Occipital lobe (tissue), 1 donor: ENCODE measurements at regions not wholly inside any gene's neighbourhood (a gene's known extent, or its start where the extent isn't known, plus 50 kb on each side); places are given as distances from the start of the nearest gene placed in this dataset.
"Not testable (repeated sequence)": the region's sequence is repeated elsewhere in the genome, so short reads cannot be mapped to it uniquely, and the experiment has no call there.

Experiments
- DNase-seq: peaks from one replicate; lab custom pipeline; 2025; lab: John Stamatoyannopoulos, UW

DNA sequence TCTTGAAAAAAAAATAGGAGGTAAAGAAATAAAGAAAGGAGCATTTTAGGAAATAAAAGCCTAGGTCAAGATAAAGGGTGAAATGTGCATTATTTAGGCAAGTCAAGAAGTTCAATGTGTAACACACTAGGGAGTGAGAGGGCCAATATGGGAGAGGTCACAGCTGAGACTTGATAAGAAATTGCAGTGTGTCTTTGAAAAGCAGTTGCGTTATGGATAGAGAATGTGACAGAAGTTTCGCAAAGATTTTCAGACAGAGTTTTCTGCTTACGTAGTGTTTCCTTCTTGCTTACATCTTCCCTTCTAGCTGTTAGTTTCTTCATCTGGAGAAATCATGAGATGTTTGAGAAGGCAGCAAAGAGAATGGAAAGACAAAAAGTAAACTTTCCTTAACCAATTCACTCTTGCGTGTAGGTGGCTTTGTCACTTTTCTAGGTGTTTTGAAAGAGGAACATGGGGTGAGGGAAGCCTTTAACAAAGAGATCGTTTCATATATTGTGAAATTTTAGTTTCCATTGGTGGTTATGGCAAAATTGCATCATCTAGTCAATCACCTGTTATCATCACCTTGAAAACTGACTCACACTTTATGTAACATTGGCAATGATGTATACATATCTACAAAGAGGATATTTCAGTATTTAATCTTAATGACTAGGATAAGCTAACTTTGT, 975.5 kb downstream of the OLFM4 start:
- no peak for DNase-seq

GRCh38 chr13:54016542-54016941, 987.9 kb downstream of the OLFM4 start:
- no peak for DNase-seq

DNA sequence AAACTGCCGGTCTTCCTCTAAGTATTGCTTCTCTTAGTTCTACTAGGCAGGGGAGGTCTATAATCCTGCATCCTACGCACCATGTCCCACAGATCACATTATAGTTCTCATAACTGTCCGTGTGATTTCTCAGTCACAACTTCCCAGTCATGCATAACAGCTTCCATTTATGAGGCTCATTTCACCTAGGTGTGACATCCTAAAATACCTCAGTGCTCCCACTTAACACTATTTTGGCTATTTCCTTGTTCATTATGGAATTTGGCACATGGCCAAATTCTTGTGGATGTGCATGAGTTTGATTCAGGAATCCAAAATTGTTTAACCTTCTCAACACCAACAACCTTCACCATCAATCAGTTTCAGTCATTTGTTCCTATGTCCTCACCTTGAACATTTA, 989.9 kb downstream of the OLFM4 start:
- no peak for DNase-seq

DNA sequence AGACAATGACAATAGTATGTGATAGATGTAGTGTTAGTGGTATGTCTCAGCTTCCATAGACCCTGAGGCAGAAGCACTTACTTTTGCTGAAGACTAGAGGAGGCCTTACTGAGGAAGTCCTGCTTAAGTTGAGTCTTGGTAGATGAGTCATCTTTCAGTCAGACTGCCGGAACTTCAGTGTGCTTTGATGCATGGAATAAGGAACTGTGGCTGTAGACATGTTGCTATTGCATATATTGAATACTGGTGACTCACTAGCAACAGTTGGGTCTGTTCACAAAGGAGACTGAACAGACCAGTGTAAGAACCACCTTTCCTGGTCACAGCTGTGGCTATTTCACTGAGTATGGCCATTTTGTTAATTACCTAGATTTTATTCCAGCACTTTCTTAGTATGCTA, 1000.6 kb downstream of the OLFM4 start:
- DNase-seq, result no peak

DNA sequence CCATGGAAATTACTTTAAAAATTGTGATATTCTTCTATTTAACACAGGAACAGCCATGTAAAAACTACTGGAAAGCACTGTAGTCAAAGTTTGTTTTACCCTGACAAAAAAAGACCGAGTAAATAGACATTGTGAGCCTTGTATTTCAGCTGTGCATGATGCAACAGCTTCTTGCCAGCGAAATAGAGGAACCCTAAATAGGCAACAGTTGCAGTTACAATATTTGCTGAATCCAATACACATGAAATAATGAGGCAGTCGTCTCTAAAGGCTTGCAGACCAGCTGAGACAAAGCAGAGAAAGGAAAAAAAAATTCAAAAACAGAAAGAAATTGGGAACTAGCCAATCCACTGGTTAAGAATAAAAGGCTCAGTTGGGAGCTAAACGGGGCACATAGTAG, 1001.1 kb downstream of the OLFM4 start:
- no peak for DNase-seq

DNA sequence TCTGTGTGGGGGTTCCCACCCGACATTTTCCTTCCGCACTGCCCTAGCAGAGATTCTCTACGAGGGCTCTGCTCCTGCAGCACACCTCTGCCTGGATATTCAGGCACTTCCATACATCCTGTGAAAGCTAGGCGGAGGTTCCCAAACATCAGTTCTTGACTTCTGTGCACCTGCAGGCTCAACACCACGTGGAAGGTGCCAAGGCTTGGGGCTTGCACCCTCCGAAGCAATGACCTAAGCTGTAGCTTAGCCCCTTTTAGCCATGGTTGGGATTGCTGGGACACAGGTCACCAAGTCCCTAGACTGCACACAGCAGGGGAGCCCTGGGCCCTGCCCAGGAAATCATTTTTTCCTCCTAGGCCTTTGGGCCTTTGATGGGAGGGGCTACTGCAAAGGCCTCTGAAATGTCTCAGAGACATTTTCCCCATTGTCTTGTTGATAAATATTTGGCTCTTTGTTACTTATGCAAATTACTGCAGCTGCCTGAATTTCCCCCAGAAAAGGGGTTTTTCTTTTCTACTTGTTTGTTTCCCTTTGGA, 1004.8 kb downstream of the OLFM4 start:
- no peak for DNase-seq

GRCh38 chr13:54034047-54034446, 1005.4 kb downstream of the OLFM4 start:
- DNase-seq, result no peak

GRCh38 chr13:54057416-54057815, 1028.8 kb downstream of the OLFM4 start:
- DNase-seq, result not testable (repeated sequence)

DNA sequence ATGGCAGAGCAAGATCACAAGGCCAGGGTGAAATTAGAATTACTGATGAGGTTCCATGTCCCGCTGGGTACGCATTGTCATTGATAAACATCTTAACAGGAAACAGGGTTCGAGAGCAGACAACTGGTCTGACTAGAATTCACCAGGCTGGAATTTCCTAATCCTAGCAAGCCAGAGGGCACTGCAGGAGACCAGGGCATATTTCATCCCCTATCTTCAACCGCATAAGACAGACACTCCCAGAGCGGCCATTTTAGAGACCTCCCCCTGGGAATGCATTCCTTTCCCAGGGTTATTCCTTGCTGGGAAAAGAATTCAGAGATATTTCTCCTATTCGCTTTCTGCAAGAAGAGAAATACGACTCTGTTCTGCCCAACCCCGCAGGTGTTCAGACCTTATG, 1041.3 kb downstream of the OLFM4 start:
- DNase-seq, result not testable (repeated sequence)

GRCh38 chr13:54077569-54077968, 1049.0 kb downstream of the OLFM4 start:
- no peak for DNase-seq

DNA sequence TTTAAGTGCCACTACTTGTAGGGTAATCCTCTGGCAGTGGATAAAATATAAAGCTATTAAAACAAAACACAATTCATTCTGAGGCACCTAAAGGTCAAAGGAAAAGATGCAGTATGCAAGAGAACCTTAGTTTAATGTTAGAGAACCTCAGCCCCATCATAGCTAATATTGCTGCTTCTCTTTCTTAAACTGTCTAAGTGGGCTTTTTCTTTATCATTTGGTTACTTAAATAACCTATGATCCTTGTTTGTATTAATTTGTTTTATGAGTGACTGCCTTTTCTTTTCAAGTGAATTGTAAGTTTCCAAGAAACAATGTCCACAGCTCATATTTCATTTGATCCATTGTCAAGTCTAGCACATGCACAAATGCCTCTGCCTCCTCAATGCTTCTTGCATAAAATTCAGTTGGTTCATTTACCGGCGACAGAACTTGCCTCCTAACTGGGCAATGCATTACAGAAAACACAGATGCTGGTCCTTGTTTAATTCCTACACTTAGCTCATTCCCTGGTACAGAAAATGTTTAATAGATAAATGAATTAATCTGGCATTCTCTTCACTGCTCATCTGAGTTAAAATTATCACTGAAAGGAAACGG, 1049.8 kb downstream of the OLFM4 start:
- no peak for DNase-seq

- not testable (repeated sequence) for DNase-seq
Measured at GRCh38 chr13:54082309-54082708, 1053.7 kb downstream of the OLFM4 start.

DNA sequence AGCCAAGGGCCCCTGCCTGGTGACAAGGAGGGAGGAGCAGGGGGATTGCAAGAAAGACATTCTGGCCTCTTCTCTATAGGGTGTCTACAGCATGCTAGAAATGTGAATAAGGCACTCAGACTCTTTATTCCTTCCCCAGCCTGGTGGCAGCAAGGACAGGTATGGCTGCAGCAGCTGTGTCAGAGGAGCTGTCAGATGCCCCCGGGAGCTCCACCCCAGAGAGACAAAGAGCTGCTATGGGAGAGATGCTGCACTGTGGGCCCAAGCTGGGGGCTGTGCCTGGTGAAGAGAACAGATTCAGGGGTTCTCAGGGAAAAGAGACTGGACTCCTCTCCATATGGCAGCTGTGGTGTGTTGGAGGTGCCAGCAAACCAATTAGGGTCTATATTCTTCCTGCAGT, 1063.3 kb downstream of the OLFM4 start:
- no peak for DNase-seq

DNA sequence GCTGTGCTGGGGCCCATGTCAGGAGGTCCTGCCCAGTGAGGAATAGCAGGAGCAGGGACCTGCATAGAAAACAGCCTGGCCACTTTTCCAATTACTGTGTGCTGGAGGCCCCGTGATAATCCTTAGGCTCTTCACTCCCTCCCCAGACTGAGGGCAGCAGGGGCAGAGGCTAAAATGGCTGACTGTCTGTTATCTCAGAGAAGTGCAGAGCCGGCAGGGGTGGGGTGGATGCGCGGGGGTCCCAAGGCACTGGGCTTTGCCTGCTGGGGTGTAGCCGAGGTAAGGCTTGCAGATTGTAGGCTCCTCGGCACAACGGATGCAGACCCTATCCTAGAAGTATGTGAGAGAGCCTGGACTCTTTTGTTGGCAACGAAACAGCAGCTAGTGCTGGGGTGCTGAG, 1064.1 kb downstream of the OLFM4 start:
- DNase-seq, result no peak

- DNase-seq, result no peak
Measured at GRCh38 chr13:54110597-54110996, 1082.0 kb downstream of the OLFM4 start.

DNA sequence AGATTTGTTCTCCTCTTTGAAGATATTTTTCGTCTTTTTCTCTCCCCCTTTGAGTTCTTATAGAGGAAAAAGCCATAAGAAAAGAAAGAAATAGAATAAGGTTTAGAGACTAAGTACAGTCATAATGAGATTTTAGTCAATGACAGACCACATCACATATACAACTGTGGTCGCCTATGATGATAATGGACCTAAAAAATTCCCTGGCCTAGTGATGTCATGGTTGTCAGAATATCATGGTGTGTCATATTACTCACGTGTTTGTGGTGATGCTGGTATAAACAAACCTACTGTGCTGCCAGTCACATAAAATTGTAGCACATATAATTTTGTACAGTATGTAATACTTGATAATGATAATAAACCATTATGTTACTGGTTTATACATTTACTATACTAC, 1096.1 kb downstream of the OLFM4 start:
- no peak for DNase-seq

- not testable (repeated sequence) for DNase-seq
Measured at GRCh38 chr13:54130931-54131330, 1102.3 kb downstream of the OLFM4 start.

DNA sequence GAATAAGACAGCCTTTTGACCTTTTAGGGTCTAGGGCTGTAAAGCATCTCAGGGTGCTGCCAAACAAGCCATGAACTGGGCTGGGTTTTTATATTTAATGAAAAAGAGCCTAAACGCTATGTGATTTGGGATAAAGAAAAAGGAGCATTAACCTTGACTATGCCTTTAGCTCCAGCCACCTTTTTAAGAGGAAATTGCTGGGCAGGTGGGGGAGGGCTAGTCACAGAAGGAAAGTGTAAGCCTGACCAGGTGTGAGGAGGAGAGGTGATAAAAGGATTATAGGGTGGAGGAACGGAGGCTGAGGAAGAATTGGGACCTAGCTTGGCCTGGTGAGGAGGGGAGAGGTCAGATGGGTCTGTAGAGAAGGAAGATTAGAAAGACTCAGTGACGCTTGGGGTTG, 1102.8 kb downstream of the OLFM4 start:
- not testable (repeated sequence) for DNase-seq

DNA sequence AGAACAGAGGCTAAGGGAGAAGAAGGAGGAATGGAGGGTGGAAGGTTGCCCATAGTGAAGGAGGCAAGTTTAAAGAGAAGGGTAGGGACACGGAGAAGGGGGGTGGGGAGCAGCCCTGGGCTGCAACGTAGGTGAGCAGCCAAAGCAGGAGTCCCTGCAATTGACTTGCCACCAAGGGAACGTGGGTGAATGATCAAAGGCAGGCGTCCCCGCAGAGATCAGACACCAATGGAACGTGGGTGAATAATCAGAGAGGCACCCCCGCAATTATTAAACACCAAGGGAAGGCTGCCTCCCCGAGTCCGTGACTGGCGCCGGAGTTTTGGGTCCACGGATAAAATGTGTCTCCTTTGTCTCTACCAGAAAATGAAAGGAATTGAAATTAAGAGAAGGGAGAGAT, 1103.5 kb downstream of the OLFM4 start:
- not testable (repeated sequence) for DNase-seq

DNA sequence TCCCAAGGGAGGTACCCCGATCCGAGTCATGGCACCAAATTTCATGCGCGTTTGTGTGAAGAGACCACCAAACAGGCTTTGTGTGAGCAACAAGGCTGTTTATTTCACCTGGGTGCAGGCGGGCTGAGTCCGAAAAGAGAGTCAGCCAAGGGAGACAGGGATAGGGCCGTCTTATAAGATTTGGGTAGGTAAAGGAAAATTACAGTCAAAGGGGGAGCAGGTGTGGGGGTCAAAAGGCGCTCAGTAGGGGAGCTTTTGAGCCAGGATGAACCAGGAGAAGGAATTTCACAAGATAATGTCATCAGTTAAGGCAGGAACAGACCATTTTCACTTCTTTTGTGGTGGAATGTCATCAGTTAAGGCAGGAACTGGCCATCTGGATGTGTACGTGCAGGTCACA, 1104.1 kb downstream of the OLFM4 start:
- DNase-seq, result not testable (repeated sequence)

GRCh38 chr13:54133746-54134145, 1105.1 kb downstream of the OLFM4 start:
- DNase-seq, result no peak

DNA sequence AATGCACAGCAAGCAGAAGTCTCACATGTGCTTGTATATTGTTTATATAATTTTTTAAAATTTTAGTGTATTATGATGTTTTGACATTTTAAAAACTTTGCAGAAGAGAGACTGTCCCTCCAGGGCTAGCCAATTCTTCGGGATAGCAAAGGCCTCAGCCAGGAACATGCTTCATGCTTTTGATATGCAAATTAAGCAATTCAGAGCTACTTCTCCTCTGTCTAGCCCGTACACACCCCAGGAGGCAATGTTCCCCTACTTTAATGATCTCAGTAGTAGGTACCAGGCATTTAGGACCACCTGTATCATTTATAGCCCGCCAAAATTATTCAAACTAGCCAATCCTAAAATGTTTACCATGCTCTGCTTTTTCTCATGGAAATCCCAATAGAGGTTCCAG, 1116.2 kb downstream of the OLFM4 start:
- no peak for DNase-seq

DNA sequence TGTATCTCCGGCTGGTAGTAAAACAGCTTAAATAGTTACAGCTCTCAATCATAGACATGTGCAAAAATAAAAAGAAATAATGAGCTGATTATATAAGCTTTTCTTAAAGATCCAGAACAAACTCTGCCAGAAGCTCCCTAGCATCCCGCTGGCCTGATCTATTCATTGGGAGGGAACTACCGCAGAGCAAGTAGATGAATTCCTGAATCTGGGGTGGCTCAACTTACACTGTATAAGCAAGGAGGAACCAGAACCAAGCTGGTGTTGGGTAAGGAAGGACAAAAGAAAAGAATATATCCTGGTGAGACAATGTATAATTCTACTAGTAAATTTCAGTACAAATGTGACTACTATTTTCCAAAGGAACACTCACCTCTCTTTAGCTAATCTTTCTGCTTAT, 1122.2 kb downstream of the OLFM4 start:
- DNase-seq, result no peak
